OCI-LY3 (cell line): ENCODE measurements at regions not wholly inside any gene's neighbourhood (a gene's known extent, or its start where the extent isn't known, plus 50 kb on each side); places are given as distances from the start of the nearest gene placed in this dataset.

Experiments
- EZH2phosphoT487 ChIP-seq: fragments of 200-600 bp; shearing (Covaris generic); IDR thresholded peaks from 2 replicates; pipeline ENCODE4 v1.6.1; 2018; ENCODE audit warnings: antibody characterized with exemption, mixed run types, low read depth
- TF ChIP-seq, protein P1 (sequence below): fragments of 200-600, 300-600 bp; sonication (generic); IDR thresholded peaks from 2 replicates; pipeline ENCODE4 v1.5.1; 2014; ENCODE audit warnings: antibody characterized with exemption, low read length, low read depth

DNA sequence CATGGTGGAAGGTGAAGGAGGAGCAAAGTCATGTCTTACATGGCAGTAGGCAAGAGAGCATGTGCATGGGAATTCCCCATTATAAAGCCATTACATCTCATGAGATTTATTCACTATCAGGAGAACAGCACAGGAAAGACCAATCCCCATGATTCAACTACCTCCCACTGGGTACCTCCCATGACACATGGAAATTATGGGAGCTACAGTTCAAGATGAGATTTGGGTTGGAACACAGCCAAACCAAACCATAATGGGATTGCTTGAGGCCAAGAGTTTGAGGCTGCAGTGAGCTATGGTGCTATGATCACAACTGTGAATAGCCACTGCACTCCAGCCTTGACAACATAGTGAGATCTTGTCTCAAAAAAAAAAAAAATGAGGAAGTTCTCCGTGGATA, 581.8 kb downstream of the TAF11L14 start:
- TF ChIP-seq, protein P1, sequence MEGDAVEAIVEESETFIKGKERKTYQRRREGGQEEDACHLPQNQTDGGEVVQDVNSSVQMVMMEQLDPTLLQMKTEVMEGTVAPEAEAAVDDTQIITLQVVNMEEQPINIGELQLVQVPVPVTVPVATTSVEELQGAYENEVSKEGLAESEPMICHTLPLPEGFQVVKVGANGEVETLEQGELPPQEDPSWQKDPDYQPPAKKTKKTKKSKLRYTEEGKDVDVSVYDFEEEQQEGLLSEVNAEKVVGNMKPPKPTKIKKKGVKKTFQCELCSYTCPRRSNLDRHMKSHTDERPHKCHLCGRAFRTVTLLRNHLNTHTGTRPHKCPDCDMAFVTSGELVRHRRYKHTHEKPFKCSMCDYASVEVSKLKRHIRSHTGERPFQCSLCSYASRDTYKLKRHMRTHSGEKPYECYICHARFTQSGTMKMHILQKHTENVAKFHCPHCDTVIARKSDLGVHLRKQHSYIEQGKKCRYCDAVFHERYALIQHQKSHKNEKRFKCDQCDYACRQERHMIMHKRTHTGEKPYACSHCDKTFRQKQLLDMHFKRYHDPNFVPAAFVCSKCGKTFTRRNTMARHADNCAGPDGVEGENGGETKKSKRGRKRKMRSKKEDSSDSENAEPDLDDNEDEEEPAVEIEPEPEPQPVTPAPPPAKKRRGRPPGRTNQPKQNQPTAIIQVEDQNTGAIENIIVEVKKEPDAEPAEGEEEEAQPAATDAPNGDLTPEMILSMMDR, result no peak
- TF ChIP-seq EZH2phosphoT487, result no peak
